Stimulated activated naive CD8-positive, alpha-beta T cell treated with anti-CD3 and anti-CD28 coated beads, Interleukin-15, Interleukin-2, amounts not matched to agents 100 ng/mL and 50 ng/mL, for 24 hours (primary cell): ENCODE measurements at regions not wholly inside any gene's neighbourhood (a gene's known extent, or its start where the extent isn't known, plus 50 kb on each side); places are given as distances from the start of the nearest gene placed in this dataset.
"Not testable (repeated sequence)": the region's sequence is repeated elsewhere in the genome, so short reads cannot be mapped to it uniquely, and the experiment has no call there.

Source experiments
- H3K27ac Mint-ChIP-seq: one replicate; pipeline ENCODE4 v1.8.0; 2021; ENCODE audit warnings: mild to moderate bottlenecking, mixed read lengths
- H3K27me3 Mint-ChIP-seq: one replicate; pipeline ENCODE4 v1.8.0; 2021; ENCODE audit warnings: mixed read lengths
- H3K36me3 Mint-ChIP-seq: one replicate; pipeline ENCODE4 v1.8.0; 2021; ENCODE audit warnings: low read depth, mixed read lengths
- H3K4me1 Mint-ChIP-seq: one replicate; pipeline ENCODE4 v1.8.0; 2021; ENCODE audit warnings: low read depth, mixed read lengths
- H3K4me3 Mint-ChIP-seq: one replicate; pipeline ENCODE4 v1.8.0; 2021; ENCODE audit warnings: mild to moderate bottlenecking, mixed read lengths
- H3K9me3 Mint-ChIP-seq: one replicate; pipeline ENCODE4 v1.8.0; 2021; ENCODE audit warnings: mixed read lengths

DNA sequence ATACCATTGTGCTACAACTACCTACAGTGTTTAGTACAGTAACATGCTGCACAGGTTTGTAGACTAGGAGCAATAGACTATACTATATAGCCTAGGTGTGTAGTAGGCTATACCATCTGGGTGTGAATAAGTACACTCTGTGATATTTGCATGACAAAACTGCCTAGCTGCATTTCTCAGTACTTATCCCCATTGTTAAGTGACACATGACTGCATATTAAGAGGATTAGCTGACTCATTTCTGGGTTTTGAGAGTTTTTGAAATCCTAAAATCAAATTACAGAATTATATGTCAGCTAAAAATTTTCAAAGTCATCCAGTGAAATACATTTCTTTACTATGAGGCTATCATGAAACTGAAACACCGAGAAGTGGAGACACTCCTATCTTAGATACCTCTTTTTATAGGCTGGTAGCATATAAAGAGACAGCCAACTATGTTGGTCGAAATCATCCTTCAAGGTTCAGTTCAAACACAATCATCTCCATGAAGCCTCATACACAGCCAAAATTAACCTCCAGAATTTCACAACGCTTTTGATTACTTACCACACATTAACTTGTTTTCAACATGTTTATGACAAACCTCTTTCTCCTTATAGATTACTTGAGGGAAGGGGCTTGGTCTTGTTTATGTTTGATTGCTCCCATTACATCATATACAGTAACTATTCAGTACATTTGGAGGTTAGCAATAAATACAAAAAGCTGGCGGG lies 89.8 kb upstream of the ANK3 start:
- H3K4me3 Mint-ChIP-seq = no peak overlapping the region
- H3K27ac Mint-ChIP-seq = no peak overlapping the region
- H3K9me3 Mint-ChIP-seq = no peaks in the 10 kb centered on the region
- H3K36me3 Mint-ChIP-seq = no peaks in the 10 kb centered on the region
- H3K27me3 Mint-ChIP-seq = no peaks in the 10 kb centered on the region
- no peaks in the 10 kb centered on the region for H3K4me1 Mint-ChIP-seq

DNA sequence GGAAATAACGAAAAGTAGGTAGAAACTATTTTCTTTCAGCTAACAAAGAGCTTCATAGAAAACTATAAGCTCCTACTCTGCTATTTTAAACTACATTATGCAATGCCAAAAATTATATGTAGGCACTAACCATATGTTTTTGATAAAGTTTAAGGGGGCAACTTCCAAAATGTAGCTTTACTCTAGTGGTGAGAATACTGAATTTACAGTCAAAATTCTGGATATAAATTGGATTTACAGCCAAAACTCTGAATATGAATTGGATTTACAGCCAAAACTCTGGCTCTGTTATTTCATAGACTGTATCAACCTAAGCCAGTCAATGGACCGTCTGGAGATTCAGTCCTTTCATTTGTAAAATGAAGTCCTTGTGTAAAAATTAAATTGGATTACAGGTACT lies 86.8 kb upstream of the ANK3 start:
- Mint-ChIP-seq H3K27ac (no peak overlapping the region), H3K9me3 (no peaks in the 10 kb centered on the region), H3K4me3 (no peak overlapping the region), H3K4me1 (no peaks in the 10 kb centered on the region), H3K27me3 (peaks cover 3% of the 10 kb centered on the region), H3K36me3 (no peaks in the 10 kb centered on the region)

DNA sequence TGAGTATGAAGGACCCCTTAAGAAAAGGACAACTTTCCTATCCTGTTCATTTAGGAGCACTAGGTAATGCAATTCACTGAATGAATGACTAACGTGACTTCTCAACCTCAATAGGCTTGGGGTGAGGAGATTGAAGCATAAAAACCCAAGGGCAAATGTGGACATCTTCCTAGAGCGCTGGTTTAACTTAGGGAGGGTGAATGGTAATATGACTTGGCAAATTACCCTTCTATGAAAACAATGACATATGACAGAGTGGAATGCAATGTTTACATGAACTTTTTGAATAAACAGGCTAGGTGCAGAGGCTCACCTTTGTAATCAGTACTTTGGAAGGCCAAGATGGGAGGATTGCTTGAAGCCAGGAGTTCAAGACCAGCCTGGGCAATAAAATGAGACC lies 83.9 kb upstream of the ANK3 start:
- Mint-ChIP-seq H3K9me3 (no peaks in the 10 kb centered on the region), H3K4me1 (no peaks in the 10 kb centered on the region), H3K27me3 (peaks cover 3% of the 10 kb centered on the region), H3K27ac (no peak overlapping the region), H3K36me3 (no peaks in the 10 kb centered on the region), H3K4me3 (no peak overlapping the region)

DNA sequence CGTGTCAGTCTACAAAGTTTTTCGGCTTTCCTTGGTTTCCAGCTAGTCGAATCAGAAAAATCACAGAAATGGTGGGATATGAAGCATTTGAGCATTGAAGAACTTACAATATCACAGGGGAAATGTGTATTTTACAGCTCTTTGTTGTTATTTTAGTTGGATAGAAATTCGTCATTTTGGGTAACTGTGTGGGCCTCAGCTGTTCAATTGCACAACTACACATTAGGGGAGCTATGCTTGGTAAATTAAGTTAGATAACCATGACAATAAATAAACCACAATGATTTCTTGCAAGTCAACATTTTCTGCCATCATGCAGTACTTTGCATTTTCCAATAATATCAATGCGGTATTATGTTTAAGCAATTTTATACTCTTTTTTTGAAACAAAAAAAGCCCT lies 80.4 kb upstream of the ANK3 start:
- Mint-ChIP-seq H3K27me3 (peaks cover 3% of the 10 kb centered on the region), H3K4me3 (no peak overlapping the region), H3K27ac (no peak overlapping the region), H3K4me1 (no peaks in the 10 kb centered on the region), H3K9me3 (no peaks in the 10 kb centered on the region), H3K36me3 (no peaks in the 10 kb centered on the region)

DNA sequence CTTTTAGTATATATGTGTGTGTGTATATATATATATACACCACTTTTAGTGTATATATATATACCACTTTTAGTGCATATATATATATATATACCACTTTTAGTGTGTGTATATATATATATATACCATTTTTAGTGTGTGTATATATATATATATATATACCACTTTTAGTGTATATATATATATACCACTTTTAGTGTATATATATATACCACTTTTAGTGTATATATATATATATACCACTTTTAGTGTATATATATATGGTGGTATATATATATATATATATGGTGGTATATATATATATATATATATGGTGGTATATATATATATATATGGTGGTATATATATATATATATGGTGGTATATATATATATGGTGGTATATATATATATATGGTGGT lies 79.5 kb upstream of the ANK3 start:
- H3K9me3 Mint-ChIP-seq, H3K36me3 Mint-ChIP-seq, H3K27ac Mint-ChIP-seq, H3K27me3 Mint-ChIP-seq, H3K4me1 Mint-ChIP-seq, H3K4me3 Mint-ChIP-seq: not testable (repeated sequence)

DNA sequence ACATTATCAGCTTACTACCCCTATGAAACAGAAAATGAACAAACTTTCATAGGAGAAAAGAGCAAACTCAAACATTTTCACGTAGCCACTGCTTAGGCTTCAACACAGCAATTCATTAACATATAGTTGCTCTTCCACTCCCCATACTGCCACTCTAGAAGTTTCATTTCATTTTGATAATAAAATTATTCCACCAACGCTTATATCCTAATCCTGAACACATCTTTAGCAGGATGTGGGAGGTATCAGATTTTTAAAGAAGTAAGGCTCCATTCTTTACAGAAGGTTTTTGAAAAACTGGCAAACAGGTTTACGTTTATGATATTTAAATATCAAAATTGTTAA lies 77.5 kb upstream of the ANK3 start:
- H3K9me3 Mint-ChIP-seq = peaks cover 4% of the 10 kb centered on the region
- H3K36me3 Mint-ChIP-seq = no peaks in the 10 kb centered on the region
- no peaks in the 10 kb centered on the region for H3K4me1 Mint-ChIP-seq
- no peaks in the 10 kb centered on the region for H3K27me3 Mint-ChIP-seq
- H3K27ac Mint-ChIP-seq = no peak overlapping the region
- no peak overlapping the region for H3K4me3 Mint-ChIP-seq

DNA sequence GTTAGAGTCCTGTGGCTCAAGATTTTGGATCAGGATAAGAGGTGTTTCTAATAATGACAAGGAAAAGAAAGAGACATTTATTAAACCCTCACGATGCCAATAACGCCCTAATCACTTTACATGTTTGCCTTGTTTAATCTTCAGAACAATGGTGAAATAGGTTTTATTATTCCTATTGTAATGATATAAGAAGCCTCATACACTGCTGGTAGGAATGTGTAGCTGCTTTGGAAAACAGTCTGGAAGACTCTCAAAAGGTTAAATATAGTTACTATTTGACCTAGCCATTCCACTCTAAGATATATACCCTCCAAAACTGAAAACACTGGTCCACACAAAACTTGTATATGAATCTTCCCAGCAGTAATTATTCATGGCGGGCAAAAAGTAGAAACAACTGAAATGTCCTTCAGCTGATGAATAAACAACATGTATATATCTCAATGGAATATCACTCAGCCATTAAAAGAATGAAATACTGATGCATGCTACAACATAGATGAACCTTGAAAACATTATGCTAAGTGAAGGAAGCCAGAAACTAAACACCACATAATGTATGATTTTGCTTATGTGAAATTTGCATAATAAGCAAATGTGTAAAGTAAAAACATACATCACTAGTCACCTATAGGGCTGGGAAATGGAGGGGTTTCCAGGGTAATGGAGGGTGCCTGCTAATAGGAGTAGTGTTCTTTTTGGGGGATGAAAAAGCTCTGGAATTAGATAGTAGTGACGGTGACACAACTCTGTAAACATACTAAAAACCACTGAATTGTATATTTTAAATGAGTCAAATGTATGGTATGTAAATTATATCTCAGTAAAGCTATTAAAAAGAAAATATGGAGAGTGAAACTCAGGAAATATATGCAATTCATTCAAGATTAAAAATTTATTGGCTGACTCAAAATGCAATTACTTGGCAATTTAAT lies 76.9 kb upstream of the ANK3 start:
- H3K27me3 Mint-ChIP-seq = no peaks in the 10 kb centered on the region
- H3K36me3 Mint-ChIP-seq = no peaks in the 10 kb centered on the region
- no peaks in the 10 kb centered on the region for H3K4me1 Mint-ChIP-seq
- no peak overlapping the region for H3K27ac Mint-ChIP-seq
- peaks cover 4% of the 10 kb centered on the region for H3K9me3 Mint-ChIP-seq
- H3K4me3 Mint-ChIP-seq = no peak overlapping the region

DNA sequence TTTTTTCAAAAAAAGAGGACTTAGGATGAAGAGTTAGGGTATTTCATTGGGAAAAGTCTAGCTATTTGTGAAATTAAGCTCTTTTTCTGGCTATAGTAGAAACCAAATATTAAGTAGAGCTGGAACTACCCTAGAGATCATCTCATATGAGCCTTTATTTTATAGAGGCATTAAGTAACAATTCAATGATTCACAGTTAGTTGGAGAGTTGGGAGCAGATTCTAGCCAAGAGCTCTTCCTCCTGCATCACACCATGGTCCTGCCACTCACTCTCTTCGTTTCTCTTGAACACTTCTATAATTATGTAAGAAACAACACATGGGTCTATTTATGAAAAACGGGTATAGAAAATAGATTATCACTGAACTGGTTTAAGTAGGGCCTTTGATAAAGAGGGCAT lies 76.1 kb upstream of the ANK3 start:
- Mint-ChIP-seq H3K9me3 (peaks cover 4% of the 10 kb centered on the region), H3K4me1 (no peaks in the 10 kb centered on the region), H3K4me3 (no peak overlapping the region), H3K27ac (no peak overlapping the region), H3K27me3 (no peaks in the 10 kb centered on the region), H3K36me3 (no peaks in the 10 kb centered on the region)

DNA sequence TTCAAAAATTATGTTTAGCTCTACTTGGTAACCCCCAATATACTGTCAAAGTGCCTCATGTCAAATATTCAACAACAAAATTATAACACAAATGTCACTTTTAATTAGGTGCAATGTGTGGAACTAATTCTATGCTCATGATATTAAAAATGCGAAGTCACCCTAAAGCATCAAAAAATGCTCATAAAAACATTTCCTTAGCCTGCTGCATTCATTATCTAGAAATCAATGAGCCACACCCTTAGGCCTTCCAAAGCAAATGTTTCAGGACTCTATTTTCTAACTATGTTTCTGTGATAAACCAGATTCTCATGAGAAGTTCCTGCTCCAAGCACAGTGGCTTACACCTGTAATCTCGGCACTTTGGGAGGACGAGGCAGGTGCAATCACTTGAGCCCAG lies 75.0 kb upstream of the ANK3 start:
- no peaks in the 10 kb centered on the region for H3K27me3 Mint-ChIP-seq
- H3K4me3 Mint-ChIP-seq = no peak overlapping the region
- H3K9me3 Mint-ChIP-seq = peaks cover 4% of the 10 kb centered on the region
- no peaks in the 10 kb centered on the region for H3K4me1 Mint-ChIP-seq
- H3K36me3 Mint-ChIP-seq = no peaks in the 10 kb centered on the region
- H3K27ac Mint-ChIP-seq = no peak overlapping the region

DNA sequence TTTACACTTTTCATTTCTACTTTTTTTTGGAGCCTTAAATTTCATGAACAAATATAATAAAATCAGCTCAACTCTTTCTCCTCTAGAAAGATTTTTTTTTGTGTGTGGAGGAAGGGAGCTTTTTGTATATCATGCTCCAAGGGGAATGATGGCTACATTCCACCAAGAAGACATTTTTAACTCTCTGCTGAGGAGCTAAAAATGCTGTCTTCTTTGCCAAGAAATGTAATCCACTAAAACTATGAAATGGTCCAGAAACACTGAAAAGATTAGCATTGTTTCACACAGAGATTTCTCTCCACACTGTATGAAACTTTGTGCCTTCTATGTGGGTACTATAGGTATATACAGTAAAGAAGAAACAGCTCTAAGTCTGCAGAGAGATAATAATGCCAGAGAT lies 74.1 kb upstream of the ANK3 start:
- H3K36me3 Mint-ChIP-seq = no peaks in the 10 kb centered on the region

DNA sequence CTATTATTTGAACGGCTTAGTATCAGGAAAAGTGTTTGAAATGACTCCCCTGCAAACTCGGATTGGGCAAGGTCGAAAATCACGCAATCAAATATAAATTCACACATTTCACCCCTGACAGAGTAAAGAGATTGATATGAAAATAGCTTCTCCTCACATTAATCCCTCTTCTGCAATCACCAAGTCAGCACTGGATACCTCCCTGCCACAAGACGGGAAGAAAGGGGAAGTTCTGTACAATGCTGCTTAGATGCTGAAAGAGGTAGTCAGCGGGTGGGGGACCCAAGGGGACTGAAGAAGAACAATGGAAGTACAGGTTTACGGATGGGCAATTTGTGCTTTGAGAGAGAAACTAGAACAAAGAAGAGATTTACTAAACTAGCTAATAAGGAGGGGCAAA lies 72.0 kb upstream of the ANK3 start:
- no peak overlapping the region for H3K4me3 Mint-ChIP-seq
- H3K36me3 Mint-ChIP-seq = no peaks in the 10 kb centered on the region
- H3K27me3 Mint-ChIP-seq = no peaks in the 10 kb centered on the region
- no peaks in the 10 kb centered on the region for H3K4me1 Mint-ChIP-seq
- peaks cover 4% of the 10 kb centered on the region for H3K9me3 Mint-ChIP-seq
- H3K27ac Mint-ChIP-seq = no peak overlapping the region

More for the DNA sequence above, 74.1 kb upstream of the ANK3 start:
- H3K27ac Mint-ChIP-seq = no peak overlapping the region
- H3K9me3 Mint-ChIP-seq = peaks cover 4% of the 10 kb centered on the region
- no peak overlapping the region for H3K4me3 Mint-ChIP-seq
- no peaks in the 10 kb centered on the region for H3K4me1 Mint-ChIP-seq
- H3K27me3 Mint-ChIP-seq = no peaks in the 10 kb centered on the region

DNA sequence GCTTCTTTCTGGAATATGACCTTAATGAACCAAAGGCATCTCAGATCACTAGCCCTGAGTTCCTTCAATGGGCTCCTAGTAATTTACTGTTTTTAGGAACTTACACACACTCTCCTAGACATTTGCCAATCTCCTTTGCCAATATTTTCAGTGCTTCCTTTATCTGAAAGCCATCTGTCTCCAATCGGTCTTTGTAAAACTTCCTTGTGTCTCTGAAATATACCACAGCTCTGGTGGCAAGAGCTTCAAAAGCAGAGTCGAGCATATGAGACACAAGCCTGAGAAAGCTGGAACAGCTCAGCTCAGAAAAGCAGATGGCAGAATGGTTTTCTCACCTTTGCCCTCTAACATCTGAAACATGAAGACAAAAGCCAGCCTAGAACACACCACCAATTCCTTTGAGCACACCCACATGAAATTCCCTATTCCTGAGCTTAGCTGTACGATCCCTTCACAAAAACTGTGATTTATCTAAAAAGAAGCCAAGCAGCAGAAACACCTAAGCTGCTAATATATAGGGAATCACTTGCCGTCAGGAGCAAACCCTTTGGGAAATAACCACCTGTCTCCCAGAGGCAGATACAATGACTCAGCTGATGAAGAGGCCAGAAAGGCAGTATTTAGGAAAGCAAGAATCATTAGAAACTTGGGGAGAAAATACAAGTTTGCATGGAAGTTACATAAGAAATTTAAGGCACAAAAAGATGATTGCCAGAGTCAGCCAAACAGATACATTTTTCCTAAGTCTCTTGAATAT lies 70.2 kb upstream of the ANK3 start:
- H3K4me1 Mint-ChIP-seq = no peaks in the 10 kb centered on the region
- no peak overlapping the region for H3K4me3 Mint-ChIP-seq
- no peaks in the 10 kb centered on the region for H3K27me3 Mint-ChIP-seq
- H3K36me3 Mint-ChIP-seq = no peaks in the 10 kb centered on the region
- H3K27ac Mint-ChIP-seq = no peak overlapping the region
- H3K9me3 Mint-ChIP-seq = peaks cover 4% of the 10 kb centered on the region

DNA sequence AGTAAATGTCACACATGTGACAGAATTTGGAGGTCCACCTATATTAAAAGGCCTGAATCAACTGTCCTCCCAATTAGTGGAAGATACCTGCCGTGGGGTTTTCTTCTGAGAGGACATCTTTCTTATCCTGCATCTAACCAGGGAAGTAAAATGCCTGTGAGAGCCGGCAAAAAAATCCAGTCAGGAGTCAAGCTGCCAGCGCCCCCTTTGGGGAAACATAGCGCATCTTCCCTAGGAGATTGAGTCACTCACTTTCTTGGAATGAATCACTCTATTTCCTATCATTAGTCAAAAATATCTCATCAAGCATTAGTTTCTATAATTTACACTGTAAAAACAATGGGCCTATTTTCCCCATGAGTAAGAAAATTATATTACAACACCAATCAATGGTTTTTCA lies 66.4 kb upstream of the ANK3 start:
- Mint-ChIP-seq H3K27me3 (no peaks in the 10 kb centered on the region), H3K36me3 (no peaks in the 10 kb centered on the region), H3K27ac (no peak overlapping the region), H3K4me1 (no peaks in the 10 kb centered on the region), H3K4me3 (no peak overlapping the region), H3K9me3 (no peaks in the 10 kb centered on the region)

DNA sequence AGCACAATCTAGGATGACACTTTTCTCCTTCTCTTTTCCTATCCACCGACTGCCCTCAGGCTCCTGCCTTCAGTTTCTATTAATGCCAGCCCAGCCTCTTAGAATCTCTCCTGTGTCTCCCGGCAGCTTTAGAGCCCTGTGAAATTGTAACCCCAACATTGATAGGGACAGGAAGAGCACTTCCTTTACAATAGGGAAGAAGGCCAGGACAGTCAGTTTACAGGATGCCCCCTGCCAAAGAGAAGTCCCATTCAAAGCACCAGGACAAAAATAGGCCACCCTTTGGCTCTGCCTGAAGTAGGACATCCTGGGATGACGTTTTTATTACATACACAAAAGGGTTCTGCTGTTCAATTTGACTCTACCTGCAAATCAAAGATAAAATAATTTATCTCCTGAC lies 64.7 kb upstream of the ANK3 start:
- no peak overlapping the region for H3K27ac Mint-ChIP-seq
- H3K36me3 Mint-ChIP-seq = no peaks in the 10 kb centered on the region
- no peak overlapping the region for H3K4me3 Mint-ChIP-seq
- no peaks in the 10 kb centered on the region for H3K9me3 Mint-ChIP-seq
- H3K4me1 Mint-ChIP-seq = no peaks in the 10 kb centered on the region
- H3K27me3 Mint-ChIP-seq = no peaks in the 10 kb centered on the region

DNA sequence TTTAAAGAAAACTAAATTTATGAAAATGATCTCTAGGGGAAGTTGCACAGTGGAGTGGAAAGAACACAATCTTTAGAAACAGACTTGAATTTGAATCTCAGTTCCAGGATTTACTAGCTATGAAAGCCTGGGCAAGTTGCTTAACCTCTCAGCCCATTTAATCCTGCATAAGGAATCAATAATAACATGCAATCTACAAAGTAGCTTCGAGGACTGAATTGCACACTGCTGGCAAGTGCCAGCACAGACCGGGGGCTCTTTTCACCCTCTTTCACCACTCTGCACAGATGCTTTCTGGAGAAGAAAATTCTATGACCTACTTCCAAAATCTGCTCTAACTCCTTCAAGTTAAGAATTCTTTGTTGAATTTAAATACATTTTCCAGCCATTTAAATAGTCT lies 63.4 kb upstream of the ANK3 start:
- Mint-ChIP-seq H3K36me3 (no peaks in the 10 kb centered on the region), H3K4me3 (no peak overlapping the region), H3K27me3 (no peaks in the 10 kb centered on the region), H3K9me3 (no peaks in the 10 kb centered on the region), H3K4me1 (no peaks in the 10 kb centered on the region), H3K27ac (no peak overlapping the region)
